ENCODE measurements at regions not wholly inside any gene's neighbourhood (a gene's known extent, or its start where the extent isn't known, plus 50 kb on each side); places are given as distances from the start of the nearest gene placed in this dataset.

GRCh38 chr11:134781380-134781866 lies 369.4 kb upstream of the B3GAT1 start:
- DNase-seq (no peak), ATAC-seq (ENCODE audit: low read depth) (no peak)
- intact Hi-C loops (cut with micrococcal nuclease), result no loop called here
- TF ChIP-seq CTCF (IDR thresholded peaks at IDR 0.05), result no peak
- POLR2A ChIA-PET, result no interaction called here
- Mint-ChIP-seq H3K27me3 (peaks cover 12% of the 10 kb centered on the region), H3K36me3 (ENCODE audit: low read depth) (no peaks in the 10 kb centered on the region), H3K4me3 (no peak overlapping the region), H3K27ac (no peak overlapping the region), H3K4me1 (no peaks in the 10 kb centered on the region), H3K9me3 (no peaks in the 10 kb centered on the region)
- CTCF ChIA-PET, result no interaction called here

DNA sequence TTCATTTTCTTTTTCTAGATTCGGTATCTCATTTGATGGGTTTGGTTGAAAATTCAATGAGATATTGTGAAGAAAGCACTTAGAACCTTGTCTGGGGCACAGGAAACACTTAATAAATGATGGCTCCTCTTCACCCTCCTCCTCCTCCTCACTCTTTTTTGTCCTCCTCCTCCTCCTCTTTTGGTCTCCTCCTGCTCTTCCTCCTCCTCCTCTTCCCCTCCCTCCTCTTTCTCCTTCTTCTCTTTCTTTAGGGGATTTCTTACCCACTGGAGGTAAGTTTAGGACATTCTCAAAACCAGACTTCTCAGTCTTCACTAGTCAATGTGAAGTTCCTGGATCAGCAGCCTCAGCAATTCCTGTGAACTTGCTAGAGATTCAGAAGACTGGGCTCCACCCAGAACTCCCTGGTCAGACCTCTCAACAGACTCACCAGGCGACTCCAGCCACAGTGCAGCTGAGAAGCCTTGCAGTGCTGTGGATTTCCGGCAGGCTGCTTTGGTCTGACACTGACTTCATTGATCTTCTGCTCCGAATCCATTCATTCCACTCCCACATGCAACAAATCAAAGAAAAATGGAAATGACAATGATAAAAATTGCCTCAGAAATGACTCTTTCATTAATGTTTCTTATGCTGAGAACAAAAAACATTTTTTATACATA lies 368.6 kb upstream of the B3GAT1 start:
- DNase-seq (no peak), ATAC-seq (ENCODE audit: low read depth) (no peak)
- CTCF ChIA-PET, result no interaction called here
- TF ChIP-seq CTCF (IDR thresholded peaks at IDR 0.05), result no peak
- H3K27ac Mint-ChIP-seq, result no peak overlapping the region
- POLR2A ChIA-PET, result no interaction called here
- intact Hi-C loops (cut with micrococcal nuclease), result no loop called here
- peaks cover 12% of the 10 kb centered on the region for H3K27me3 Mint-ChIP-seq
- no peaks in the 10 kb centered on the region for H3K36me3 Mint-ChIP-seq (ENCODE audit: low read depth)
- H3K4me1 Mint-ChIP-seq, result no peaks in the 10 kb centered on the region
- H3K4me3 Mint-ChIP-seq, result no peak overlapping the region
- no peaks in the 10 kb centered on the region for H3K9me3 Mint-ChIP-seq

GRCh38 chr11:134779179-134779578 lies 367.1 kb upstream of the B3GAT1 start:
- no peak for TF ChIP-seq CTCF (IDR thresholded peaks at IDR 0.05)
- no peaks in the 10 kb centered on the region for H3K36me3 Mint-ChIP-seq (ENCODE audit: low read depth)
- no peak overlapping the region for H3K4me3 Mint-ChIP-seq
- no peak for DNase-seq
- no peaks in the 10 kb centered on the region for H3K4me1 Mint-ChIP-seq
- H3K27me3 Mint-ChIP-seq, result peaks cover 12% of the 10 kb centered on the region
- H3K27ac Mint-ChIP-seq, result no peak overlapping the region
- H3K9me3 Mint-ChIP-seq, result no peaks in the 10 kb centered on the region
- ChIA-PET POLR2A (no interaction called here), CTCF (no interaction called here)
- no peak for ATAC-seq (ENCODE audit: low read depth)
- intact Hi-C loops (cut with micrococcal nuclease), result no loop called here

DNA sequence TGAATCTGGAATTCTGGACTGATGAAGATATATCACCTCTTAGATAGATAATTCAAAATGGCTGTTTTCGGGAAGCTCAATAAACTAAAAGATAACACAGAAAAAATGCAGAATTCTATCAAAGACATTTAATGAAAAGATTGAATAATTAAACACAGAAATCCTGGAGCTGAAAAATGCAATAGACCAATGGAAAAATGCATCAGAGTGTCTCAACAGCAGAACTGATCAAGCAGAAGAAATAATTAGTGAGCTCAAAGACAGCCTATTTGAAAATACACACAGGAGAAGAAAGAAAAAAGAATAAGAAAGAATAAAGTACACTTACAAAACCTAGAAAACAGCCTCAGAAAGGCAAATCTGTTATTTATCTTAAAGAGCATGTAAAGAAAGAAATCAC lies 356.4 kb upstream of the B3GAT1 start:
- intact Hi-C loops (cut with micrococcal nuclease), result no loop called here
- ATAC-seq (ENCODE audit: low read depth), result no peak
- H3K27ac Mint-ChIP-seq, result no peak overlapping the region
- peaks cover 15% of the 10 kb centered on the region for H3K9me3 Mint-ChIP-seq
- no peak for DNase-seq
- no peaks in the 10 kb centered on the region for H3K36me3 Mint-ChIP-seq (ENCODE audit: low read depth)
- peaks cover 3% of the 10 kb centered on the region for H3K4me1 Mint-ChIP-seq
- CTCF ChIA-PET, result no interaction called here
- POLR2A ChIA-PET, result no interaction called here
- peaks cover 3% of the 10 kb centered on the region for H3K27me3 Mint-ChIP-seq
- TF ChIP-seq CTCF (IDR thresholded peaks at IDR 0.05), result no peak
- H3K4me3 Mint-ChIP-seq, result no peak overlapping the region

GRCh38 chr11:134765565-134765964 lies 353.5 kb upstream of the B3GAT1 start:
- no peak for TF ChIP-seq CTCF (IDR thresholded peaks at IDR 0.05)
- peaks cover 6% of the 10 kb centered on the region for H3K27me3 Mint-ChIP-seq
- intact Hi-C loops (cut with micrococcal nuclease), result no loop called here
- H3K36me3 Mint-ChIP-seq (ENCODE audit: low read depth), result no peaks in the 10 kb centered on the region
- peaks cover 5% of the 10 kb centered on the region for H3K9me3 Mint-ChIP-seq
- H3K4me3 Mint-ChIP-seq, result no peak overlapping the region
- no peaks in the 10 kb centered on the region for H3K4me1 Mint-ChIP-seq
- ChIA-PET CTCF (no interaction called here), POLR2A (no interaction called here)
- no peak overlapping the region for H3K27ac Mint-ChIP-seq
- DNase-seq (no peak), ATAC-seq (ENCODE audit: low read depth) (no peak)
